GM12878 (cell line): ENCODE measurements at regions not wholly inside any gene's neighbourhood (a gene's known extent, or its start where the extent isn't known, plus 50 kb on each side); places are given as distances from the start of the nearest gene placed in this dataset.

Experiments
- ATAC-seq: fragments of 200-7000 bp; cut with Tn5 transposase; 3 replicates; pipeline ENCODE4 v1.9.1; 2020; ENCODE audit warnings: mild to moderate bottlenecking, moderate library complexity
- BruUV-seq: library from RNA; stranded (reverse); fragments of 400-500 nt; replicated peaks from 2 replicates; lab custom pipeline; 2021; lab: Mats Ljungman, UMichigan
- CTCF ChIA-PET: fragments of 300-600 bp; sonication (Branson Sonifier 250); formaldehyde crosslinking; extraction: SDS; loops from one replicate; lab custom pipeline; 2021; ENCODE audit warnings: inconsistent platforms; lab: Yijun Ruan, JAX
- POLR2A ChIA-PET: fragments of 350-600 bp; formaldehyde crosslinking; extraction: SDS; loops from one replicate; lab custom pipeline; 2021; ENCODE audit warnings: inconsistent platforms; lab: Charles Lee
- RAD21 ChIA-PET: fragments of 300-600 bp; sonication (Branson Sonifier 250); formaldehyde crosslinking; loops from one replicate; lab custom pipeline; 2023; ENCODE audit warnings: antibody characterized with exemption; ENCODE audit not compliant: unreplicated experiment; lab: Charles Lee
- SMC1A ChIA-PET: fragments of 300-600 bp; sonication (Branson Sonifier 250); formaldehyde crosslinking; loops from one replicate; lab custom pipeline; 2023; ENCODE audit not compliant: unreplicated experiment, uncharacterized antibody; lab: Charles Lee
- DNase-seq: peaks from one replicate; pipeline ENCODE4 v3.0.0-alpha.2; 2011; ENCODE audit warnings: low read depth, low spot score
- FAIRE-seq: peaks from 3 replicates; lab custom pipeline; 2011; peaks lifted over from hg19 to GRCh38; lab: Jason Lieb, UNC
- H2AFZ ChIP-seq: 2 replicates; pipeline ENCODE4 v1.6.0; 2011; ENCODE audit warnings: low read depth, low read length, control low read depth; ENCODE audit not compliant: control insufficient read depth
- H3K27ac ChIP-seq: 2 replicates; pipeline ENCODE4 v1.5.1; 2011; ENCODE audit warnings: control low read depth; ENCODE audit not compliant: control insufficient read depth, insufficient read depth
- H3K27me3 ChIP-seq, 2 experiments: replicated peaks in 1 of 2; 2 replicates each; pipeline versions ENCODE4 v1.6.0 to v1.6.1; 2011; ENCODE audit warnings: low read length in 1 of 2; ENCODE audit not compliant: control insufficient read depth in 2 of 2, insufficient read depth in 2 of 2
- H3K36me3 ChIP-seq, 2 experiments: 2 replicates each; pipeline ENCODE4 v1.5.1; 2011; ENCODE audit warnings: low read length in 1 of 2; ENCODE audit not compliant: control insufficient read depth in 2 of 2, insufficient read depth in 2 of 2
- H3K4me1 ChIP-seq: 2 replicates; pipeline ENCODE4 v1.6.1; 2011; ENCODE audit warnings: mild to moderate bottlenecking, low read length, moderate library complexity, mixed read lengths; ENCODE audit not compliant: control insufficient read depth, insufficient read depth
- H3K4me2 ChIP-seq: 2 replicates; pipeline ENCODE4 v1.6.0; 2011; ENCODE audit warnings: control low read depth; ENCODE audit not compliant: control insufficient read depth, insufficient read depth
- H3K4me3 ChIP-seq: fragments of 200-600 bp; sonication (generic); 2 replicates; pipeline ENCODE4 v1.5.1; 2016
- H3K79me2 ChIP-seq: 2 replicates; pipeline ENCODE4 v1.6.0; 2011; ENCODE audit warnings: low read length; ENCODE audit not compliant: control insufficient read depth, insufficient read depth
- H3K9ac ChIP-seq: 2 replicates; pipeline ENCODE4 v1.8.0; 2011; ENCODE audit warnings: low read length, control low read depth, mixed read lengths; ENCODE audit not compliant: control insufficient read depth, insufficient read depth
- H3K9me3 ChIP-seq: replicated peaks from 3 replicates; pipeline ENCODE4 v1.5.1; 2011; ENCODE audit warnings: mild to moderate bottlenecking, low read length; ENCODE audit not compliant: control insufficient read depth, insufficient read depth
- H4K20me1 ChIP-seq: 2 replicates; pipeline ENCODE4 v1.6.0; 2011; ENCODE audit not compliant: control insufficient read depth, insufficient read depth
- CEBPB ChIP-seq, 2 experiments: fragments of 150-350 bp in 1 of 2; IDR thresholded peaks; 2 replicates each; pipeline ENCODE4 v1.6.1; 2012 to 2014; ENCODE audit warnings: low read depth in 2 of 2, low read length in 2 of 2, borderline replicate concordance in 1 of 2, inconsistent platforms in 1 of 2
- CHD4 ChIP-seq: fragments of 200-600 bp; sonication (generic); IDR thresholded peaks from 2 replicates; pipeline ENCODE4 v1.6.1; 2016; ENCODE audit warnings: mild to moderate bottlenecking
- EED ChIP-seq: sonication (generic); IDR thresholded peaks from 2 replicates; pipeline ENCODE4 v1.6.1; 2016; ENCODE audit warnings: antibody characterized with exemption, low read depth
- FOXM1 ChIP-seq: IDR thresholded peaks from 2 replicates; pipeline ENCODE4 v1.6.1; 2012; ENCODE audit warnings: low read depth, mild to moderate bottlenecking, inconsistent platforms, low read length, moderate library complexity
- GATAD2B ChIP-seq: fragments of 450-650 bp; conservative IDR thresholded peaks from 2 replicates; pipeline ENCODE4 v1.6.1; 2017; ENCODE audit warnings: low read depth, mild to moderate bottlenecking, moderate library complexity
- IRF4 ChIP-seq: IDR thresholded peaks from 2 replicates; pipeline ENCODE4 v1.6.1; 2011; ENCODE audit warnings: low read depth, low read length
- KDM1A ChIP-seq: fragments of 200-600 bp; sonication (generic); IDR thresholded peaks from 2 replicates; pipeline ENCODE4 v1.6.1; 2016; ENCODE audit warnings: borderline replicate concordance
- MYB ChIP-seq: fragments of 150-350 bp; IDR thresholded peaks from 2 replicates; pipeline ENCODE4 v1.6.1; 2014; ENCODE audit warnings: mild to moderate bottlenecking, low read depth, low read length, borderline replicate concordance
- NFYA ChIP-seq: IDR thresholded peaks from 2 replicates; pipeline ENCODE4 v1.6.1; 2011; ENCODE audit warnings: low read depth, mild to moderate bottlenecking, low read length, improper control_type of control experiment, borderline replicate concordance
- RAD21 ChIP-seq: IDR thresholded peaks from 2 replicates; pipeline ENCODE4 v1.6.1; 2011; ENCODE audit warnings: mild to moderate bottlenecking, low read depth, low read length, moderate library complexity; ENCODE audit not compliant: insufficient read depth
- RUNX3 ChIP-seq: IDR thresholded peaks from 2 replicates; pipeline ENCODE4 v1.6.1; 2012; ENCODE audit warnings: low read length, inconsistent platforms
- SREBF1 ChIP-seq: IDR thresholded peaks from 2 replicates; pipeline ENCODE4 v1.6.1; 2012; ENCODE audit warnings: mild to moderate bottlenecking, low read length
- TCF3 ChIP-seq: IDR thresholded peaks from 2 replicates; pipeline ENCODE4 v1.6.1; 2012; ENCODE audit warnings: low read depth, mild to moderate bottlenecking, low read length, borderline replicate concordance; ENCODE audit not compliant: insufficient read depth
- ZNF207 ChIP-seq: fragments of 450-650 bp; IDR thresholded peaks from 2 replicates; pipeline ENCODE4 v1.6.1; 2014; ENCODE audit warnings: antibody characterized with exemption, mild to moderate bottlenecking, borderline replicate concordance
- WGBS: methylation state at CpG from one replicate; pipeline ENCODE4 v1.1.6; 2016; ENCODE audit warnings: low lambda C conversion rate; ENCODE audit not compliant: insufficient replicate concordance, insufficient coverage; ENCODE audit errors: missing lambda C conversion rate; 5-methylcytosine and 5-hydroxymethylcytosine counted together
- in situ Hi-C: fragments of 300-500 bp; cut with MboI; formaldehyde crosslinking; loops from 9 replicates; pipeline ENCODE4 v1.14.3; 2018; ENCODE audit warnings: mixed read lengths
- intact Hi-C: fragments of 100-400 bp; cut with micrococcal nuclease; formaldehyde crosslinking; loops from one replicate; pipeline ENCODE4 v1.14.2; 2022; ENCODE audit not compliant: unreplicated experiment
- TF ChIP-seq, protein P1 (sequence below): fragments of 450-650 bp; IDR thresholded peaks from 2 replicates; pipeline ENCODE4 v1.6.1; 2014; ENCODE audit warnings: mild to moderate bottlenecking
- TF ChIP-seq, protein P2 (sequence below): fragments of 450-650 bp; IDR thresholded peaks from 2 replicates; pipeline ENCODE4 v1.6.1; 2018; ENCODE audit warnings: mild to moderate bottlenecking, low read depth, moderate library complexity; ENCODE audit not compliant: partially characterized antibody
- TF ChIP-seq, protein P3 (sequence below): IDR thresholded peaks from 2 replicates; pipeline ENCODE4 v1.6.1; 2012; ENCODE audit warnings: mild to moderate bottlenecking, low read depth, low read length
- TF ChIP-seq, protein P4 (sequence below): IDR thresholded peaks from 2 replicates; pipeline ENCODE4 v1.6.1; 2012; ENCODE audit warnings: low read length, inconsistent platforms

DNA sequence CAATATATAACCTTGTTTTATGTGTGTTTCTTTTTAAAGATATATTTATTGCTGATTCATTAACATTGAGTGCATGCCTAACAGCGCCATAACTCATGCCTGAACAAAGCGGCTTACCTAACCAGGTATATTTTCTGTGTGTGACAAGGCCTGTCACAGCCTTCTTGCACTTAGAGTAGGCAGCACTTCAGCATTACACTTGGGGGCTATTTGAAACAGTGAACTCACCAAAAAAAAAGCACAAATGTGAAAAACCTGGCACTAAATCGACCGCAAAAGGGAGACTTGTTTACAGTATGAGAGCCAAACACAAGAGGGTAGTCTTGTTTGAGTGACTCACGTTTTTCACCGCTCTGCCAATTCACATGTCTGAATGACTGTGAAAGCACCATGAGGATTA is 111.7 kb downstream of the DISP1 start:
- no peak overlapping the region for H2AFZ ChIP-seq
- H3K4me3 ChIP-seq: no peak overlapping the region
- RAD21 ChIA-PET: no interaction called here
- WGBS: 58% methylated on average over 6 of the region's 6 CpGs
- H3K4me2 ChIP-seq: no peak overlapping the region
- H4K20me1 ChIP-seq: no peaks in the 10 kb centered on the region
- no peak overlapping the region for H3K27ac ChIP-seq
- ATAC-seq (no peak), DNase-seq (no peak), FAIRE-seq (no peak)
- SMC1A ChIA-PET: no interaction called here
- no peaks in the 10 kb centered on the region for H3K27me3 ChIP-seq
- in situ Hi-C loops: no loop called here
- H3K9ac ChIP-seq: no peak overlapping the region
- no peaks in the 10 kb centered on the region for H3K79me2 ChIP-seq
- no peaks in the 10 kb centered on the region for H3K9me3 ChIP-seq
- H3K36me3 ChIP-seq: no peaks in the 10 kb centered on the region
- CTCF ChIA-PET: no interaction called here
- intact Hi-C loops: no loop called here
- H3K4me1 ChIP-seq: no peaks in the 10 kb centered on the region
- no TSS peak for BruUV-seq
- POLR2A ChIA-PET: no interaction called here
- TF ChIP-seq, protein P1, sequence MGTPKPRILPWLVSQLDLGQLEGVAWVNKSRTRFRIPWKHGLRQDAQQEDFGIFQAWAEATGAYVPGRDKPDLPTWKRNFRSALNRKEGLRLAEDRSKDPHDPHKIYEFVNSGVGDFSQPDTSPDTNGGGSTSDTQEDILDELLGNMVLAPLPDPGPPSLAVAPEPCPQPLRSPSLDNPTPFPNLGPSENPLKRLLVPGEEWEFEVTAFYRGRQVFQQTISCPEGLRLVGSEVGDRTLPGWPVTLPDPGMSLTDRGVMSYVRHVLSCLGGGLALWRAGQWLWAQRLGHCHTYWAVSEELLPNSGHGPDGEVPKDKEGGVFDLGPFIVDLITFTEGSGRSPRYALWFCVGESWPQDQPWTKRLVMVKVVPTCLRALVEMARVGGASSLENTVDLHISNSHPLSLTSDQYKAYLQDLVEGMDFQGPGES: no peak
- TF ChIP-seq FOXM1 (no peak), GATAD2B (no peak), NFYA (no peak), KDM1A (no peak), SREBF1 (no peak), RAD21 (no peak), TCF3 (no peak), EED (no peak), MYB (no peak), CHD4 (no peak), CEBPB (IDR thresholded peaks at IDR 0.05; ENCODE audit: borderline replicate concordance in 1 of 2, low read depth in 2 of 2, low read length in 2 of 2) (no peak), ZNF207 (no peak), IRF4 (no peak), RUNX3 (no peak)
- TF ChIP-seq, protein P2, sequence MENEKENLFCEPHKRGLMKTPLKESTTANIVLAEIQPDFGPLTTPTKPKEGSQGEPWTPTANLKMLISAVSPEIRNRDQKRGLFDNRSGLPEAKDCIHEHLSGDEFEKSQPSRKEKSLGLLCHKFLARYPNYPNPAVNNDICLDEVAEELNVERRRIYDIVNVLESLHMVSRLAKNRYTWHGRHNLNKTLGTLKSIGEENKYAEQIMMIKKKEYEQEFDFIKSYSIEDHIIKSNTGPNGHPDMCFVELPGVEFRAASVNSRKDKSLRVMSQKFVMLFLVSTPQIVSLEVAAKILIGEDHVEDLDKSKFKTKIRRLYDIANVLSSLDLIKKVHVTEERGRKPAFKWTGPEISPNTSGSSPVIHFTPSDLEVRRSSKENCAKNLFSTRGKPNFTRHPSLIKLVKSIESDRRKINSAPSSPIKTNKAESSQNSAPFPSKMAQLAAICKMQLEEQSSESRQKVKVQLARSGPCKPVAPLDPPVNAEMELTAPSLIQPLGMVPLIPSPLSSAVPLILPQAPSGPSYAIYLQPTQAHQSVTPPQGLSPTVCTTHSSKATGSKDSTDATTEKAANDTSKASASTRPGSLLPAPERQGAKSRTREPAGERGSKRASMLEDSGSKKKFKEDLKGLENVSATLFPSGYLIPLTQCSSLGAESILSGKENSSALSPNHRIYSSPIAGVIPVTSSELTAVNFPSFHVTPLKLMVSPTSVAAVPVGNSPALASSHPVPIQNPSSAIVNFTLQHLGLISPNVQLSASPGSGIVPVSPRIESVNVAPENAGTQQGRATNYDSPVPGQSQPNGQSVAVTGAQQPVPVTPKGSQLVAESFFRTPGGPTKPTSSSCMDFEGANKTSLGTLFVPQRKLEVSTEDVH: no peak
- TF ChIP-seq, protein P3, sequence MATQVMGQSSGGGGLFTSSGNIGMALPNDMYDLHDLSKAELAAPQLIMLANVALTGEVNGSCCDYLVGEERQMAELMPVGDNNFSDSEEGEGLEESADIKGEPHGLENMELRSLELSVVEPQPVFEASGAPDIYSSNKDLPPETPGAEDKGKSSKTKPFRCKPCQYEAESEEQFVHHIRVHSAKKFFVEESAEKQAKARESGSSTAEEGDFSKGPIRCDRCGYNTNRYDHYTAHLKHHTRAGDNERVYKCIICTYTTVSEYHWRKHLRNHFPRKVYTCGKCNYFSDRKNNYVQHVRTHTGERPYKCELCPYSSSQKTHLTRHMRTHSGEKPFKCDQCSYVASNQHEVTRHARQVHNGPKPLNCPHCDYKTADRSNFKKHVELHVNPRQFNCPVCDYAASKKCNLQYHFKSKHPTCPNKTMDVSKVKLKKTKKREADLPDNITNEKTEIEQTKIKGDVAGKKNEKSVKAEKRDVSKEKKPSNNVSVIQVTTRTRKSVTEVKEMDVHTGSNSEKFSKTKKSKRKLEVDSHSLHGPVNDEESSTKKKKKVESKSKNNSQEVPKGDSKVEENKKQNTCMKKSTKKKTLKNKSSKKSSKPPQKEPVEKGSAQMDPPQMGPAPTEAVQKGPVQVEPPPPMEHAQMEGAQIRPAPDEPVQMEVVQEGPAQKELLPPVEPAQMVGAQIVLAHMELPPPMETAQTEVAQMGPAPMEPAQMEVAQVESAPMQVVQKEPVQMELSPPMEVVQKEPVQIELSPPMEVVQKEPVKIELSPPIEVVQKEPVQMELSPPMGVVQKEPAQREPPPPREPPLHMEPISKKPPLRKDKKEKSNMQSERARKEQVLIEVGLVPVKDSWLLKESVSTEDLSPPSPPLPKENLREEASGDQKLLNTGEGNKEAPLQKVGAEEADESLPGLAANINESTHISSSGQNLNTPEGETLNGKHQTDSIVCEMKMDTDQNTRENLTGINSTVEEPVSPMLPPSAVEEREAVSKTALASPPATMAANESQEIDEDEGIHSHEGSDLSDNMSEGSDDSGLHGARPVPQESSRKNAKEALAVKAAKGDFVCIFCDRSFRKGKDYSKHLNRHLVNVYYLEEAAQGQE: no peak
- TF ChIP-seq, protein P4, sequence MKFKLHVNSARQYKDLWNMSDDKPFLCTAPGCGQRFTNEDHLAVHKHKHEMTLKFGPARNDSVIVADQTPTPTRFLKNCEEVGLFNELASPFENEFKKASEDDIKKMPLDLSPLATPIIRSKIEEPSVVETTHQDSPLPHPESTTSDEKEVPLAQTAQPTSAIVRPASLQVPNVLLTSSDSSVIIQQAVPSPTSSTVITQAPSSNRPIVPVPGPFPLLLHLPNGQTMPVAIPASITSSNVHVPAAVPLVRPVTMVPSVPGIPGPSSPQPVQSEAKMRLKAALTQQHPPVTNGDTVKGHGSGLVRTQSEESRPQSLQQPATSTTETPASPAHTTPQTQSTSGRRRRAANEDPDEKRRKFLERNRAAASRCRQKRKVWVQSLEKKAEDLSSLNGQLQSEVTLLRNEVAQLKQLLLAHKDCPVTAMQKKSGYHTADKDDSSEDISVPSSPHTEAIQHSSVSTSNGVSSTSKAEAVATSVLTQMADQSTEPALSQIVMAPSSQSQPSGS: no peak
